Loucy (cell line): ENCODE measurements at regions not wholly inside any gene's neighbourhood (a gene's known extent, or its start where the extent isn't known, plus 50 kb on each side); places are given as distances from the start of the nearest gene placed in this dataset.

Experiments used
- H2AFZ ChIP-seq: fragments of 200-600 bp; sonication (generic); 2 replicates; pipeline ENCODE4 v1.6.0; 2016; ENCODE audit warnings: antibody characterized with exemption, mild to moderate bottlenecking, low read length, moderate library complexity
- H3F3A ChIP-seq: fragments of 200-600 bp; 2 replicates; pipeline ENCODE4 v1.6.0; 2016; ENCODE audit warnings: antibody characterized with exemption, low read depth, mild to moderate bottlenecking
- H3K27me3 ChIP-seq: fragments of 200-600 bp; sonication (generic); 2 replicates; pipeline ENCODE4 v1.6.1; 2014; ENCODE audit warnings: low read length, mild to moderate bottlenecking; ENCODE audit not compliant: insufficient read depth, poor library complexity, severe bottlenecking
- H3K36me3 ChIP-seq: fragments of 200-600 bp; sonication (generic); 2 replicates; pipeline ENCODE4 v1.6.1; 2016; ENCODE audit warnings: low read length; ENCODE audit not compliant: insufficient read depth
- H3K4me1 ChIP-seq: fragments of 200-600 bp; sonication (generic); 2 replicates; pipeline ENCODE4 v1.5.1; 2014; ENCODE audit warnings: low read length, mild to moderate bottlenecking; ENCODE audit not compliant: insufficient read depth, poor library complexity, severe bottlenecking
- H3K4me2 ChIP-seq: fragments of 200-600 bp; sonication (generic); 2 replicates; pipeline ENCODE4 v1.6.0; 2014; ENCODE audit warnings: antibody characterized with exemption, low read length, low read depth, mild to moderate bottlenecking; ENCODE audit not compliant: poor library complexity, severe bottlenecking
- H3K4me3 ChIP-seq: fragments of 200-600 bp; sonication (generic); 2 replicates; pipeline ENCODE4 v1.5.1; 2014; ENCODE audit warnings: low read length, mild to moderate bottlenecking, mixed read lengths; ENCODE audit not compliant: poor library complexity, severe bottlenecking
- H3K79me2 ChIP-seq: fragments of 200-600 bp; sonication (generic); 2 replicates; pipeline ENCODE4 v1.6.1; 2014; ENCODE audit warnings: low read length; ENCODE audit not compliant: insufficient read depth
- H3K9ac ChIP-seq: fragments of 200-600 bp; sonication (generic); 2 replicates; pipeline ENCODE4 v1.6.0; 2014; ENCODE audit warnings: mild to moderate bottlenecking, low read depth, low read length, moderate library complexity; ENCODE audit not compliant: poor library complexity, severe bottlenecking
- H3K9me2 ChIP-seq: fragments of 200-600 bp; sonication (generic); replicated peaks from 2 replicates; pipeline ENCODE4 v1.6.1; 2016; ENCODE audit warnings: low read depth, low read length, mixed read lengths
- H3K9me3 ChIP-seq: fragments of 200-600 bp; sonication (generic); 2 replicates; pipeline ENCODE4 v1.6.1; 2014; ENCODE audit warnings: mild to moderate bottlenecking, antibody characterized with exemption, low read length, low read depth; ENCODE audit not compliant: insufficient read depth
- H4K20me1 ChIP-seq: fragments of 200-600 bp; sonication (generic); 2 replicates; pipeline ENCODE4 v1.6.0; 2014; ENCODE audit warnings: antibody characterized with exemption, low read length, mild to moderate bottlenecking; ENCODE audit not compliant: insufficient read depth, poor library complexity, severe bottlenecking
- EZH2phosphoT487 ChIP-seq: fragments of 200-600 bp; IDR thresholded peaks from 2 replicates; pipeline ENCODE4 v1.6.1; 2018; ENCODE audit warnings: antibody characterized with exemption, mild to moderate bottlenecking, moderate library complexity, borderline replicate concordance
- TF ChIP-seq, protein P1 (sequence below): fragments of 200-600 bp; sonication (generic); conservative IDR thresholded peaks from 2 replicates; pipeline ENCODE4 v1.5.1; 2014; ENCODE audit warnings: mild to moderate bottlenecking, antibody characterized with exemption, low read length

DNA sequence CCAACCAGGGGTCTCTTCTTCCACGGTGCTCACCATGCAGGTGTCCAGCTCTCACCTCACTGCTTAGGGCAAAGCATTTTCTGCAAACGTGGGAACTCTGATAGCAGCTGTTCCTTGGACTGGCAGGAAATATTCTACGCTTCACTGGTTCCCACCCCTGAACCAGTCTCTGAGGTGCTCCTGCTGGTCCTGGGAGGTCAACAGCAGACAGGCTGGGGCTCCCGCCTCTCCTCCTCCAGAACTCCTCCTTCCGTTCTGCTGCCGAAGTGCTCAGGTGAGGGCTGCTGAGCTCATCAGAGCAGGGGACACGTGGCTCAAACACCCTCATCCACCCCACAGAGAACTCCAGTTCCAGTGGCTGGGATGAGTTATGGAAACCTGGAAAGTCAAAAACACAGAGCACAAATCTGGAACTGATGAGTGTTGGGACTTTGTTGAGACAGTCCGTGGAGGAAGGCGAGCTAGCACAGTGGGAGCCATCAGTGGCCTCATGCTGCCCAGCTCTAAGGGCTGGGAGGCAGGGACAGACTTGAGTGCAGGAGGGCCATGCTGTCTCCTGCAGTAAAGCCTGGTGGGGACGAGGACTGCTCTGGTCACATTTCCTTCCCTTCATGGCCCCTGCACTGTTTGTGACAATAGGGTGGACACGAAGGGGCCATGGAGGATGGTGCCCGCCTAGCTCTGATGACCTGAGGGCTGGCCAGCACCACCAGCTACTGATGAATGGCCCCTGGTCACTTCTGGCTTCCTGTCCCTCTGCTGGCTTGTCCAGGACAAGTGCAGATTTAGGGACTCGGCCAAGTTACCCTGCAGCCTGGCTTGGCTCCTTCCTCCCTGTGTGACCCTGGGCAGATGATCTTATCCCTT is 137.8 kb downstream of the KLF13 start:
- Histone ChIP-seq H4K20me1 (no peaks in the 10 kb centered on the region), H3K4me2 (no peak overlapping the region), H3K9ac (no peak overlapping the region), H3K4me3 (no peak overlapping the region), H3K27me3 (no peaks in the 10 kb centered on the region), H3K4me1 (no peaks in the 10 kb centered on the region), H3K9me2 (no peaks in the 10 kb centered on the region), H2AFZ (no peak overlapping the region), H3K36me3 (no peaks in the 10 kb centered on the region), H3K9me3 (no peaks in the 10 kb centered on the region), H3K79me2 (no peaks in the 10 kb centered on the region), H3F3A (no peaks in the 10 kb centered on the region)
- TF ChIP-seq, protein P1, sequence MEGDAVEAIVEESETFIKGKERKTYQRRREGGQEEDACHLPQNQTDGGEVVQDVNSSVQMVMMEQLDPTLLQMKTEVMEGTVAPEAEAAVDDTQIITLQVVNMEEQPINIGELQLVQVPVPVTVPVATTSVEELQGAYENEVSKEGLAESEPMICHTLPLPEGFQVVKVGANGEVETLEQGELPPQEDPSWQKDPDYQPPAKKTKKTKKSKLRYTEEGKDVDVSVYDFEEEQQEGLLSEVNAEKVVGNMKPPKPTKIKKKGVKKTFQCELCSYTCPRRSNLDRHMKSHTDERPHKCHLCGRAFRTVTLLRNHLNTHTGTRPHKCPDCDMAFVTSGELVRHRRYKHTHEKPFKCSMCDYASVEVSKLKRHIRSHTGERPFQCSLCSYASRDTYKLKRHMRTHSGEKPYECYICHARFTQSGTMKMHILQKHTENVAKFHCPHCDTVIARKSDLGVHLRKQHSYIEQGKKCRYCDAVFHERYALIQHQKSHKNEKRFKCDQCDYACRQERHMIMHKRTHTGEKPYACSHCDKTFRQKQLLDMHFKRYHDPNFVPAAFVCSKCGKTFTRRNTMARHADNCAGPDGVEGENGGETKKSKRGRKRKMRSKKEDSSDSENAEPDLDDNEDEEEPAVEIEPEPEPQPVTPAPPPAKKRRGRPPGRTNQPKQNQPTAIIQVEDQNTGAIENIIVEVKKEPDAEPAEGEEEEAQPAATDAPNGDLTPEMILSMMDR = no peak
- TF ChIP-seq EZH2phosphoT487 = no peak

DNA sequence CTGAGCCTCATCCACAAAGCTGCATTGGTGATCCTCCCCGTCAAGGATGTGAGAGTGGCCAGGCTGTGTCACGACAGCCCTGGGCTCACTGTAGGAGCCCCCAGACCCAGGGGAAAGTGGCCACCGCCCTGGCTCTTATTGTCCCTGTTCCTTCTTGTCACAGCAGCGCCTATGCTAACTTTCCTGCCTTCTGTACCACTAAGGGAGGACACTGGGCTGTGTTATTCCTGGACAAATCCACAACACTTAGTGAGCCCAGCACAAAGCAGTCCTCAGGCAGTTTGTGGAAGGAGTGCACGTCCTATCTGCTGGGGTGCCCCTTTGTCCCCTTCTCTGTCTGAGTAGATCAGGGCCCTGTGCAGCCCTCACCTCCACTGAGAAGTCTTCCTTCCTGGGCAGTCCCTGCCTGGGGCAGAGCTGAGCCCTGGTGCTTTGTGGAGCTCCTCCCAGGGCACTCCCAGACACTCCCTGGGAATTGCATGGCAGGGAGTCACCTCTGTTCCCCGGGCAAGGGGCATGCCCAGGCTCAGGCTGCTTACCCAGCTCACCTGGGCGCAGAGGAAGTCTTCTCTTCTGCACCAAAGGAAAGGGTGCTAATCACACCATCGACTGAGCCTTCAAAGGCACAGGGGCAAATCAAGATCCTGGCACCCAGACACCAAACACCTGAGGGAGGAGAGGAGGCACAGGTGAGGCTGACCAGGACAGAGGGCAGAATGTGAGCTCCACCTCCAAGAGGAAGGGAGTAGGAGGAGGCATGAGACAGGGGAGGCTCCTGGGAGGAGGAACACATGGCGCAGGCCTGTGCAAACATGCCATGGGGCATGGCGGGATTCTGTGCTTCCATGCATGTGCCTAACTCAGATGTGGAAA is 138.7 kb downstream of the KLF13 start:
- H3K36me3 ChIP-seq = no peaks in the 10 kb centered on the region
- no peak overlapping the region for H3K4me3 ChIP-seq
- H3K79me2 ChIP-seq = no peaks in the 10 kb centered on the region
- H2AFZ ChIP-seq = no peak overlapping the region
- no peak for TF ChIP-seq EZH2phosphoT487
- TF ChIP-seq, protein P1 = no peak
- H3K4me1 ChIP-seq = no peaks in the 10 kb centered on the region
- H4K20me1 ChIP-seq = no peaks in the 10 kb centered on the region
- H3K27me3 ChIP-seq = no peaks in the 10 kb centered on the region
- no peak overlapping the region for H3K9ac ChIP-seq
- H3K4me2 ChIP-seq = no peak overlapping the region
- H3K9me2 ChIP-seq = no peaks in the 10 kb centered on the region
- H3F3A ChIP-seq = no peaks in the 10 kb centered on the region
- H3K9me3 ChIP-seq = no peaks in the 10 kb centered on the region

DNA sequence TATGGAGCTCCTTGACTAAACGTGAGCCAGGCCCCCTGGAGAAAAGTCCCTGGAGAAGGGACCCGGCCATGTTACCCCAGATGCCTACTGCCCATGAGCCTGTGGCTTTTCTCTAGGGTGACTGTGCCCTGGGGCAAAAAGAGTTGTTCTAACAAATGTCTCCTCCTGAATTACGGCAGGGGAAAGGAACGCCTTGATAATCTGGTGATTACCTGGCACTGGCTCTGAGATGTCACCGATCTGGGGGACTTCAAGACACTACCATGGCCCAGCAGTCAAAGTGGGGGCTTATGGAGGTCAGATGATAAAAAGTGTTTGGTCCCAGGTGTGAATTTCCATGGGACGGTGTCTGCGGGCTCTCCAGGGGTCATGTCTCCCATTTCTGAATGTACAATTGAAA is 140.7 kb downstream of the KLF13 start:
- Histone ChIP-seq H3K79me2 (no peaks in the 10 kb centered on the region), H3K9me2 (no peaks in the 10 kb centered on the region), H3F3A (no peaks in the 10 kb centered on the region), H4K20me1 (no peaks in the 10 kb centered on the region), H3K9me3 (no peaks in the 10 kb centered on the region), H3K36me3 (no peaks in the 10 kb centered on the region), H3K9ac (no peak overlapping the region), H3K4me3 (no peak overlapping the region), H3K27me3 (no peaks in the 10 kb centered on the region), H3K4me2 (no peak overlapping the region), H3K4me1 (no peaks in the 10 kb centered on the region), H2AFZ (no peak overlapping the region)
- TF ChIP-seq EZH2phosphoT487 = no peak
- TF ChIP-seq, protein P1 = no peak
